ENCODE measurements at regions not wholly inside any gene's neighbourhood (a gene's known extent, or its start where the extent isn't known, plus 50 kb on each side); places are given as distances from the start of the nearest gene placed in this dataset.

GRCh38 chr1:116825720-116826438, 71.6 kb downstream of the CD2 start:
- TF ChIP-seq CTCF (IDR thresholded peaks at IDR 0.05; ENCODE audit: insufficient read depth, low read length, poor library complexity, severe bottlenecking), result no peak

GRCh38 chr1:116826818-116827606, 72.8 kb downstream of the CD2 start:
- DNase-seq (ENCODE audit: extremely low read depth, insufficient read length), result peak; percentile 80
- Histone ChIP-seq H3K27me3 (replicated peaks; ENCODE audit: control insufficient read depth, insufficient read depth, low read length) (no peaks in the 10 kb centered on the region), H3K4me3 (replicated peaks; ENCODE audit: low read depth, low read length) (no peak overlapping the region), H3K36me3 (ENCODE audit: control insufficient read depth, insufficient read depth, low read length) (no peaks in the 10 kb centered on the region)
- TF ChIP-seq CTCF (IDR thresholded peaks at IDR 0.05; ENCODE audit: insufficient read depth, low read length, poor library complexity, severe bottlenecking), result no peak

More at GRCh38 chr1:116825720-116826438, 71.6 kb downstream of the CD2 start:
- DNase-seq (ENCODE audit: extremely low read depth, insufficient read length), result no peak
- H3K36me3 ChIP-seq (ENCODE audit: control insufficient read depth, insufficient read depth, low read length), result no peaks in the 10 kb centered on the region
- H3K4me3 ChIP-seq (replicated peaks; ENCODE audit: low read depth, low read length), result no peak overlapping the region
- H3K27me3 ChIP-seq (replicated peaks; ENCODE audit: control insufficient read depth, insufficient read depth, low read length), result no peaks in the 10 kb centered on the region

- H3K27me3 ChIP-seq (replicated peaks; ENCODE audit: control insufficient read depth, insufficient read depth, low read length), result no peaks in the 10 kb centered on the region
- DNase-seq (ENCODE audit: extremely low read depth, insufficient read length), result no peak
- no peak for TF ChIP-seq CTCF (IDR thresholded peaks at IDR 0.05; ENCODE audit: insufficient read depth, low read length, poor library complexity, severe bottlenecking)
- H3K36me3 ChIP-seq (ENCODE audit: control insufficient read depth, insufficient read depth, low read length), result no peaks in the 10 kb centered on the region
- H3K4me3 ChIP-seq (replicated peaks; ENCODE audit: low read depth, low read length), result no peak overlapping the region
These were observed 73.4 kb downstream of the CD2 start for GRCh38 chr1:116827607-116828105.

GRCh38 chr1:116832308-116832931, 77.3 kb upstream of the PTGFRN start:
- Histone ChIP-seq H3K36me3 (ENCODE audit: control insufficient read depth, insufficient read depth, low read length) (no peaks in the 10 kb centered on the region), H3K4me3 (replicated peaks; ENCODE audit: low read depth, low read length) (no peak overlapping the region), H3K27me3 (replicated peaks; ENCODE audit: control insufficient read depth, insufficient read depth, low read length) (no peaks in the 10 kb centered on the region)
- no peak for TF ChIP-seq CTCF (IDR thresholded peaks at IDR 0.05; ENCODE audit: insufficient read depth, low read length, poor library complexity, severe bottlenecking)
- no peak for DNase-seq (ENCODE audit: extremely low read depth, insufficient read length)

- H3K27me3 ChIP-seq (replicated peaks; ENCODE audit: control insufficient read depth, insufficient read depth, low read length), result no peaks in the 10 kb centered on the region
- no peak for TF ChIP-seq CTCF (IDR thresholded peaks at IDR 0.05; ENCODE audit: insufficient read depth, low read length, poor library complexity, severe bottlenecking)
- DNase-seq (ENCODE audit: extremely low read depth, insufficient read length), result no peak
- no peak overlapping the region for H3K4me3 ChIP-seq (replicated peaks; ENCODE audit: low read depth, low read length)
- no peaks in the 10 kb centered on the region for H3K36me3 ChIP-seq (ENCODE audit: control insufficient read depth, insufficient read depth, low read length)
These were observed 76.7 kb upstream of the PTGFRN start for GRCh38 chr1:116832932-116833578.

Measured in GM06990 (cell line).